Adrenal gland (tissue), 5 donors: ENCODE measurements at regions not wholly inside any gene's neighbourhood (a gene's known extent, or its start where the extent isn't known, plus 50 kb on each side); places are given as distances from the start of the nearest gene placed in this dataset.

Source experiments
- POLR2A ChIP-seq, 2 donors: fragments of 450-650 bp; IDR thresholded peaks; one replicate each; pipeline ENCODE4 v1.6.1; 2017; ENCODE audit warnings: antibody characterized with exemption in 2 of 2, mild to moderate bottlenecking in 2 of 2, moderate library complexity in 1 of 2
- TF ChIP-seq, protein P1 (sequence below), 6 experiments: fragments of 450-650 bp in 4 of 6; fragments of 200-600 bp in 2 of 6; sonication (generic) in 1 of 6; IDR thresholded peaks; 1 replicate in 5 of 6; 2 replicates in 1 of 6; pipeline versions ENCODE4 v1.5.1 to v1.8.0; 2016 to 2021; ENCODE audit warnings: antibody characterized with exemption in 6 of 6, mild to moderate bottlenecking in 2 of 6, moderate library complexity in 1 of 6
- donor health status: DM: no; HTN: no; CAD: no.

DNA sequence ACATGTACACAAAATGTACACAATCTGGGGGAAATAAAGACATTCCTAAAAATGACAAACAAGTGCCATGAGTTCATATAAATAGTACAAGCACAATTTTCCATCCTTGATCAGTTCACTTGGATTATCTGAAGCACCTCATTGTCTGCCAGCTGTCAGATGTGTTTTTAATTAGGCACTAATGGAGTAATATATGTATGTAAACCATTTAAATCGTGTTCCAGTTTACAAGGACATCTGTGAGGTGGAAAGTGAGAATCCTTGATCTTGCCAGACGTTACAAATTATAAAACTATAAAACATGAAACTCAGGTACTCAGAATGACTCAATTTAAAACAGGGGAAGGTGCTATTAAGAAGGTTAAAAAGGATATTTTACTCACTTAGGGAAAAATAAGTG, 1312.2 kb downstream of the PLA2G4A start:
- TF ChIP-seq, protein P1, sequence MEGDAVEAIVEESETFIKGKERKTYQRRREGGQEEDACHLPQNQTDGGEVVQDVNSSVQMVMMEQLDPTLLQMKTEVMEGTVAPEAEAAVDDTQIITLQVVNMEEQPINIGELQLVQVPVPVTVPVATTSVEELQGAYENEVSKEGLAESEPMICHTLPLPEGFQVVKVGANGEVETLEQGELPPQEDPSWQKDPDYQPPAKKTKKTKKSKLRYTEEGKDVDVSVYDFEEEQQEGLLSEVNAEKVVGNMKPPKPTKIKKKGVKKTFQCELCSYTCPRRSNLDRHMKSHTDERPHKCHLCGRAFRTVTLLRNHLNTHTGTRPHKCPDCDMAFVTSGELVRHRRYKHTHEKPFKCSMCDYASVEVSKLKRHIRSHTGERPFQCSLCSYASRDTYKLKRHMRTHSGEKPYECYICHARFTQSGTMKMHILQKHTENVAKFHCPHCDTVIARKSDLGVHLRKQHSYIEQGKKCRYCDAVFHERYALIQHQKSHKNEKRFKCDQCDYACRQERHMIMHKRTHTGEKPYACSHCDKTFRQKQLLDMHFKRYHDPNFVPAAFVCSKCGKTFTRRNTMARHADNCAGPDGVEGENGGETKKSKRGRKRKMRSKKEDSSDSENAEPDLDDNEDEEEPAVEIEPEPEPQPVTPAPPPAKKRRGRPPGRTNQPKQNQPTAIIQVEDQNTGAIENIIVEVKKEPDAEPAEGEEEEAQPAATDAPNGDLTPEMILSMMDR (IDR thresholded peaks at IDR 0.05): no peak
- no peak for TF ChIP-seq POLR2A (IDR thresholded peaks at IDR 0.05)
